ENCODE measurements at regions not wholly inside any gene's neighbourhood (a gene's known extent, or its start where the extent isn't known, plus 50 kb on each side); places are given as distances from the start of the nearest gene placed in this dataset.

DNA sequence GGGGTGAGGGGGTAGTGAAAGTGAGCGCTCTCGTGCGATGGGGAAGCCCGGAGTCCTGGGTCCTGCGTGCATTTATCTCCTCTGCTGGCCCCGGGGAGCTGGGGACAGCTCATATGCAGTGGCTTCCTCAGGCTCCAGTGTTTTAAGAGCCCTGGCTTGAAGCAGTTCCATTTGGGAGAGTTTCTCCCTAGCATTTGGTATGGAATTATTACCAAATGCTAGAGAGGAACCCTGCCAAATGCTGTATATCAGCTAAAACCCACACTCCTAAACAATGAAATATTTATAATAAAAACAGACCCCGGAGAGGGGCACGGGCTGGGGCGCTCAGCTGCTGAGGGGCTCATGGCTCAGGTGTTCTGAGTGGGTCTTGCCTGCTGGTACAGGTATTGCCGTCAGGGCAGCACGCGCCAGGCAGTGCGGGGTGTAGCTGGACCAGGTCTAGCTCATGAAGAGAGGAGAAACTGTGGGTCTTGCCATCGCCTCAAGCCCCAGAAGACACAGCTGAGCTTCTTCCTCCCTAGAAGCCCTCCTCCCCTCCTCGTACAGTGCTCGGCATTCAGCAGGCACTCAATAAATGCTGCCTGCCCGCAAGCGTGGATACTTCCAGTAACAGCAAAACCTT is 163.6 kb upstream of the ZNF536 start:
- Histone ChIP-seq H2AK9ac (replicated peaks; ENCODE audit: low read depth, low read length, poor library complexity) (no peak overlapping the region), H3K9me1 (ENCODE audit: insufficient read depth, low read length) (no peaks in the 10 kb centered on the region), H3K9me3 (ENCODE audit: control insufficient read depth, insufficient read depth, low read length) (peaks cover 17% of the 10 kb centered on the region; the same call in 1 of the 2 replicates), H4K20me1 (ENCODE audit: insufficient read depth, low read length) (no peaks in the 10 kb centered on the region), H3K23ac (ENCODE audit: low read depth, low read length) (no peak overlapping the region), H3K9ac (ENCODE audit: low read depth, low read length) (no peak overlapping the region), H2BK15ac (ENCODE audit: low read depth, low read length) (no peak overlapping the region), H3K4me2 (ENCODE audit: low read depth, low read length) (no peak overlapping the region), H3K36me3 (ENCODE audit: control insufficient read depth, insufficient read depth, low read length) (no peaks in the 10 kb centered on the region), H3K79me1 (ENCODE audit: low read depth in 1 of 2, low read length in 2 of 2) (no peaks in the 10 kb centered on the region), H3K4me1 (ENCODE audit: control insufficient read depth, insufficient read depth, low read length) (no peaks in the 10 kb centered on the region), H4K8ac (ENCODE audit: low read depth in 2 of 2, low read length in 2 of 2) (no peak overlapping the region), H3K14ac (replicated peaks; ENCODE audit: low read depth, low read length) (no peak overlapping the region), H2BK20ac (ENCODE audit: low read depth, low read length) (no peak overlapping the region), H4K91ac (ENCODE audit: insufficient read depth, low read depth, low read length) (no peak overlapping the region), H2BK120ac (ENCODE audit: low read depth, low read length) (no peak overlapping the region), H2BK5ac (ENCODE audit: low read depth, low read length, poor library complexity, severe bottlenecking) (no peak overlapping the region), H2AFZ (replicated peaks; ENCODE audit: low read length, poor library complexity) (no peak overlapping the region), H4K5ac (ENCODE audit: low read depth, low read length) (no peak overlapping the region), H3K4ac (ENCODE audit: low read depth, low read length) (no peak overlapping the region), H3K27ac (ENCODE audit: insufficient read depth, low read length) (no peak overlapping the region), H3K27me3 (ENCODE audit: control insufficient read depth, insufficient read depth, low read length) (no peaks in the 10 kb centered on the region), H3K4me3 (ENCODE audit: insufficient read depth, low read depth, low read length) (no peak overlapping the region), H2AK5ac (ENCODE audit: low read depth, low read length) (no peak overlapping the region), H3K18ac (ENCODE audit: low read depth, low read length) (no peak overlapping the region), H3K56ac (ENCODE audit: extremely low read depth, insufficient read depth, low read length) (no peak overlapping the region)
- intact Hi-C loops (cut with micrococcal nuclease): no loop called here
- 40% methylated on average over 2 of the region's 18 CpGs; no CpG with 5 or more reads in 1 of the 2 experiments for WGBS, 2 experiments (ENCODE audit: extremely low coverage in 2 of 2, insufficient read length in 1 of 2)
- no peak for ATAC-seq (ENCODE audit: low read depth)
- ChIA-PET CTCF (interaction anchor here (0.6 kb wide), 1 partner anchor 39 kb away, joined by 3 read pairs; no protein-coding TSS in a partner anchor), POLR2A (ENCODE audit: unreplicated experiment) (no interaction called here)
- TF ChIP-seq MXI1 (IDR thresholded peaks at IDR 0.05; ENCODE audit: borderline replicate concordance, low read depth, low read length) (no peak), CEBPB (IDR thresholded peaks at IDR 0.05; ENCODE audit: low read depth, low read length) (no peak)
- no peak for DNase-seq
- in situ Hi-C loops (cut with MboI; ENCODE audit: low sequenced_read_pairs): no loop called here
- no TSS peak for BruUV-seq (replicated peaks)
- dilution Hi-C loops (cut with HindIII; ENCODE audit: low sequenced_read_pairs, unreplicated experiment): no loop called here

Data from IMR-90 (cell line).